ENCODE measurements at regions not wholly inside any gene's neighbourhood (a gene's known extent, or its start where the extent isn't known, plus 50 kb on each side); places are given as distances from the start of the nearest gene placed in this dataset.

DNA sequence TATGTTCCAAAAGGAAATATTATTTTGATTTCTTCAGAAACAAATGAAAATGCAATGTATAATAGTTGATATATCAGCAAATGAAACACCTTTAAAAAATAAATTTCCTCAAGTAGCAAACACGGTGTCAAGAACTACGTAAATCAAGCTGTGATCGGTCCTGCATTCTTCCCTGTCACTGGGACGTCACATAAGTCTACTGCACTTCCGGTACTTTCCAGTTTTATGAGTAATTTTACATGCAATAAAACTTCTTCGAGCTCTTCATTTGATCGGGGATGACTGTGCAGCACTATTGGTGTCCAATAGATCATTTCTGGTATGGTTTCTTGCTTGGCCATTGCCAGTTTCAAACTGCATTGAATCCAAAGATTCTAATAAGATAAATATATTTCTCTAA is 114.0 kb upstream of the VEGFC start:
- DNase-seq = no peak
- H3K4me1 ChIP-seq (ENCODE audit: control insufficient read depth in 2 of 3, insufficient read depth in 2 of 3, low read depth in 1 of 3, low read length in 3 of 3) = no peaks in the 10 kb centered on the region
- H3K36me3 ChIP-seq (ENCODE audit: control insufficient read depth in 2 of 3, insufficient read depth in 3 of 3, low read length in 3 of 3) = no peaks in the 10 kb centered on the region
- intact Hi-C loops (cut with DNase I) = no loop called here
- H3K9ac ChIP-seq (ENCODE audit: low read length in 3 of 3) = no peak overlapping the region
- no peak for TF ChIP-seq CTCF (IDR thresholded peaks at IDR 0.05; ENCODE audit: borderline replicate concordance, extremely low read depth, insufficient read depth)
- H3K27ac ChIP-seq (ENCODE audit: low read depth in 2 of 2, low read length in 2 of 2) = no peak overlapping the region
- peaks cover 0 to 2% (median 0%) of the 10 kb centered on the region in 3 donors for H3K9me3 ChIP-seq (ENCODE audit: control insufficient read depth in 2 of 3, insufficient read depth in 1 of 3, low read length in 3 of 3)
- no peak for FAIRE-seq
- no peaks in the 10 kb centered on the region for H3K27me3 ChIP-seq (ENCODE audit: control insufficient read depth, insufficient read depth, low read length)
- no peak overlapping the region for H3K4me3 ChIP-seq (ENCODE audit: low read length in 3 of 3)

DNA sequence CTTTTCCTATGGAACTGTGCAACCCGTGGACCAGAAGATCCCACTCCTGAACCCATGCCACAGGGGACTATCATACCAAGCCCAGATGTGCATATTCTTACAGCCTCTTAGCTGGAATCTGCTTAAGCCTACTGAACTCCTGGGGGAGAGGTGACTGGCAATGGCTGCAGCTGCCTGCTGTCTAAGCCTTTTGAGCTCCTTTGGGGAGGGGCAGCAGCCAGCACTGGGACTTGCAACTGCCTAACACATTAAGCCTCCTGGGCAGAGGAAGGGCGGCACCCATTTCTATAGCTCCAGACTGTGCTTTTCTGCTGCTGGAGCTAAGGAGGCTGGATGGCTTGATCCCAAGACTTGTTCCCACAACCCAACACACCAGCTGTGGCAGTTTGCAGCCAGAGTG is 117.9 kb upstream of the VEGFC start:
- peaks cover 0 to 2% (median 1%) of the 10 kb centered on the region in 3 donors for H3K9me3 ChIP-seq (ENCODE audit: control insufficient read depth in 2 of 3, insufficient read depth in 1 of 3, low read length in 3 of 3)
- H3K9ac ChIP-seq (ENCODE audit: low read length in 3 of 3) = no peak overlapping the region
- no peaks in the 10 kb centered on the region for H3K27me3 ChIP-seq (ENCODE audit: control insufficient read depth, insufficient read depth, low read length)
- no peak overlapping the region for H3K27ac ChIP-seq (ENCODE audit: low read depth in 2 of 2, low read length in 2 of 2)
- H3K36me3 ChIP-seq (ENCODE audit: control insufficient read depth in 2 of 3, insufficient read depth in 3 of 3, low read length in 3 of 3) = no peaks in the 10 kb centered on the region
- intact Hi-C loops (cut with DNase I) = no loop called here
- no peak for TF ChIP-seq CTCF (IDR thresholded peaks at IDR 0.05; ENCODE audit: borderline replicate concordance, extremely low read depth, insufficient read depth)
- H3K4me1 ChIP-seq (ENCODE audit: control insufficient read depth in 2 of 3, insufficient read depth in 2 of 3, low read depth in 1 of 3, low read length in 3 of 3) = no peaks in the 10 kb centered on the region
- no peak for FAIRE-seq
- DNase-seq = no peak
- H3K4me3 ChIP-seq (ENCODE audit: low read length in 3 of 3) = no peak overlapping the region

DNA sequence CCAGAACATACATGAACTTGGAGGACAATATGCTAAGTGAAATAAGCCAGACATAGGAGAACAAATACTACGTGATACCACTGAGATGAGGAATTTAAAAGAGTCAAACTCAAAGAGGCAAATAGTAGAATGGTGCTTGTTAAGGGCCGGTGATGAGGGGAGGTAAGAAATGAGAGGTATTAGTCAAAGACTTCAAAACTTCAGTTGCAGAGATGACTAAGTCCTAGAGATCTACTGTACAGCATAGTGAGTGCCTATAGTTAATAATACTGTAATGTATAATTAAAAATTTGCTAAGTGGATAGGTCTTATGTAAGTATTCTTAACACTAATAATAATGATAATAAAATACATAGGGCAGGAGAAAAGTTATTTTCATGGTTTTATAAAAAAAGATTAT is 126.9 kb upstream of the VEGFC start:
- no peak overlapping the region for H3K4me3 ChIP-seq (ENCODE audit: low read length in 3 of 3)
- TF ChIP-seq CTCF (IDR thresholded peaks at IDR 0.05; ENCODE audit: borderline replicate concordance, extremely low read depth, insufficient read depth) = no peak
- no peak for DNase-seq

DNA sequence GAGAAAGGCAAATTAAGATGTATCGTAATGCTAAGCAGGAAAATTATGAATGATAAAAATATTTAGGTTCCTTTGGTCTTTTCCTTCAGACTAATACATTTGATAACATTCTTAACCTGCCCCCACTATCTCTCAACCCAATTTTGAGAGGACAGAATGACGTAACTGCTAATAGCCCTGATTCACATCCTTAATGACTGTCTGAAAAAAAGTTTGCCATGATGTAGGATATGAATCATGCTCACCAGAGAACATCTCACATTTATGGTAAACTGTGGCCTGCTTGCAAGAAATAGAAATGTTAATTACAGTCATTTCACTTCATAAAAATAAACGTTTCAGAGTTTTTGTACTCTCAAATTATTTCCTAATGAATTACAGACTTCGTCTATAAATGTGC is 128.0 kb upstream of the VEGFC start:
- DNase-seq (no peak), FAIRE-seq (no peak)
- Histone ChIP-seq H3K27ac (ENCODE audit: low read depth in 2 of 2, low read length in 2 of 2) (no peak overlapping the region), H3K4me1 (ENCODE audit: control insufficient read depth in 2 of 3, insufficient read depth in 2 of 3, low read depth in 1 of 3, low read length in 3 of 3) (no peaks in the 10 kb centered on the region), H3K4me3 (ENCODE audit: low read length in 3 of 3) (no peak overlapping the region), H3K36me3 (ENCODE audit: control insufficient read depth in 2 of 3, insufficient read depth in 3 of 3, low read length in 3 of 3) (no peaks in the 10 kb centered on the region), H3K9me3 (ENCODE audit: control insufficient read depth in 2 of 3, insufficient read depth in 1 of 3, low read length in 3 of 3) (peaks cover 0 to 3% (median 0%) of the 10 kb centered on the region in 3 donors), H3K27me3 (ENCODE audit: control insufficient read depth, insufficient read depth, low read length) (no peaks in the 10 kb centered on the region), H3K9ac (ENCODE audit: low read length in 3 of 3) (no peak overlapping the region)
- TF ChIP-seq CTCF (IDR thresholded peaks at IDR 0.05; ENCODE audit: borderline replicate concordance, extremely low read depth, insufficient read depth) = no peak
- intact Hi-C loops (cut with DNase I) = no loop called here

More for the DNA sequence above, 126.9 kb upstream of the VEGFC start:
- Histone ChIP-seq H3K36me3 (ENCODE audit: control insufficient read depth in 2 of 3, insufficient read depth in 3 of 3, low read length in 3 of 3) (no peaks in the 10 kb centered on the region), H3K9me3 (ENCODE audit: control insufficient read depth in 2 of 3, insufficient read depth in 1 of 3, low read length in 3 of 3) (peaks cover 0 to 5% (median 0%) of the 10 kb centered on the region in 3 donors), H3K27ac (ENCODE audit: low read depth in 2 of 2, low read length in 2 of 2) (no peak overlapping the region), H3K4me1 (ENCODE audit: control insufficient read depth in 2 of 3, insufficient read depth in 2 of 3, low read depth in 1 of 3, low read length in 3 of 3) (no peaks in the 10 kb centered on the region), H3K27me3 (ENCODE audit: control insufficient read depth, insufficient read depth, low read length) (no peaks in the 10 kb centered on the region), H3K9ac (ENCODE audit: low read length in 3 of 3) (no peak overlapping the region)
- intact Hi-C loops (cut with DNase I) = no loop called here
- FAIRE-seq = no peak
